ENCODE measurements at regions not wholly inside any gene's neighbourhood (a gene's known extent, or its start where the extent isn't known, plus 50 kb on each side); places are given as distances from the start of the nearest gene placed in this dataset.
A peak's percentile ranks its signal among the peaks of the same experiment; 100 is the strongest.

- no peak for FAIRE-seq
These were observed 1559.6 kb downstream of the TECRL start for GRCh38 chr4:62849696-62850095.

- no peak for FAIRE-seq
These were observed 1573.6 kb downstream of the TECRL start for GRCh38 chr4:62835631-62836030.

- FAIRE-seq: no peak
These were observed 1586.9 kb downstream of the TECRL start for GRCh38 chr4:62822306-62822705.

- FAIRE-seq: no peak
These were observed 1592.7 kb downstream of the TECRL start for GRCh38 chr4:62816566-62816965.

- no peak for FAIRE-seq
These were observed 1594.7 kb downstream of the TECRL start for GRCh38 chr4:62814510-62815047.

GRCh38 chr4:62806816-62807215 is 1602.4 kb downstream of the TECRL start:
- FAIRE-seq: no peak

GRCh38 chr4:62804075-62804474 is 1603.9 kb downstream of the ADGRL3 start:
- no peak for FAIRE-seq

GRCh38 chr4:62797221-62797620 is 1597.1 kb downstream of the ADGRL3 start:
- no peak for FAIRE-seq

GRCh38 chr4:62791386-62791785 is 1591.3 kb downstream of the ADGRL3 start:
- no peak for FAIRE-seq

- FAIRE-seq: no peak
These were observed 1571.9 kb downstream of the ADGRL3 start for GRCh38 chr4:62771983-62772557.

GRCh38 chr4:62740296-62740695 is 1540.2 kb downstream of the ADGRL3 start:
- FAIRE-seq: no peak

- no peak for FAIRE-seq
These were observed 1517.0 kb downstream of the ADGRL3 start for GRCh38 chr4:62717154-62717553.

GRCh38 chr4:62711575-62711974 is 1511.4 kb downstream of the ADGRL3 start:
- FAIRE-seq: no peak

- peak; percentile 97 for FAIRE-seq
These were observed 1509.6 kb downstream of the ADGRL3 start for GRCh38 chr4:62709618-62710252.

- FAIRE-seq: no peak
These were observed 1506.3 kb downstream of the ADGRL3 start for GRCh38 chr4:62706423-62706822.

GRCh38 chr4:62683799-62684566 is 1483.9 kb downstream of the ADGRL3 start:
- no peak for FAIRE-seq

- FAIRE-seq: no peak
These were observed 1476.8 kb downstream of the ADGRL3 start for GRCh38 chr4:62676962-62677361.

GRCh38 chr4:62670514-62670913 is 1470.4 kb downstream of the ADGRL3 start:
- FAIRE-seq: no peak

- no peak for FAIRE-seq
These were observed 1461.7 kb downstream of the ADGRL3 start for GRCh38 chr4:62661821-62662220.

GRCh38 chr4:62656006-62656405 is 1455.9 kb downstream of the ADGRL3 start:
- FAIRE-seq: no peak

GRCh38 chr4:62644372-62644771 is 1444.2 kb downstream of the ADGRL3 start:
- peak; percentile 16 for FAIRE-seq

GRCh38 chr4:62640296-62640695 is 1440.2 kb downstream of the ADGRL3 start:
- FAIRE-seq: no peak

- FAIRE-seq: no peak
These were observed 1427.5 kb downstream of the ADGRL3 start for GRCh38 chr4:62627671-62628070.

- FAIRE-seq: no peak
These were observed 1427.0 kb downstream of the ADGRL3 start for GRCh38 chr4:62627141-62627540.
